ENCODE measurements at regions not wholly inside any gene's neighbourhood (a gene's known extent, or its start where the extent isn't known, plus 50 kb on each side); places are given as distances from the start of the nearest gene placed in this dataset.

DNA sequence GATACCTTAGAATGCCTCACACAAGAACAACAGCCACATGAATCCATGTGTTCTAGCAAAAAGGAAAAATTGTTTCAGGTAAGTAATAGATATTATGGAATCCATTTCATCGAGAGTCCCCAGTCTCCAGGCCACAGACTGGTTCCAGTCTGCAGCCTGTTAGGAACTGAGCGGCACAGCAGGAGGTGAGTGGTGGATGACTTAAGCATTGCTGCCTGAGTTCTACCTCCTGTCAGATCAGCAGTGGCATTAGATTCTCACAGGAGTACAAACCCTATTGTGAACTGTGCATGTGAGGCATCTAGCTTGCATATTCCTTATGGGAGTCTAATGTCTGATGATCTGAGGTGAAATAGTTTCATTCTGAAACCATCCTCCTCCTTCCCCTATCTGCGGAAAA lies 207.0 kb downstream of the CSNK1G3 start:
- DNase-seq (no peak), ATAC-seq (no peak)
- H3K27me3 ChIP-seq, result no peaks in the 10 kb centered on the region
- H3K4me3 ChIP-seq, result no peak overlapping the region
- TF ChIP-seq, protein P1, sequence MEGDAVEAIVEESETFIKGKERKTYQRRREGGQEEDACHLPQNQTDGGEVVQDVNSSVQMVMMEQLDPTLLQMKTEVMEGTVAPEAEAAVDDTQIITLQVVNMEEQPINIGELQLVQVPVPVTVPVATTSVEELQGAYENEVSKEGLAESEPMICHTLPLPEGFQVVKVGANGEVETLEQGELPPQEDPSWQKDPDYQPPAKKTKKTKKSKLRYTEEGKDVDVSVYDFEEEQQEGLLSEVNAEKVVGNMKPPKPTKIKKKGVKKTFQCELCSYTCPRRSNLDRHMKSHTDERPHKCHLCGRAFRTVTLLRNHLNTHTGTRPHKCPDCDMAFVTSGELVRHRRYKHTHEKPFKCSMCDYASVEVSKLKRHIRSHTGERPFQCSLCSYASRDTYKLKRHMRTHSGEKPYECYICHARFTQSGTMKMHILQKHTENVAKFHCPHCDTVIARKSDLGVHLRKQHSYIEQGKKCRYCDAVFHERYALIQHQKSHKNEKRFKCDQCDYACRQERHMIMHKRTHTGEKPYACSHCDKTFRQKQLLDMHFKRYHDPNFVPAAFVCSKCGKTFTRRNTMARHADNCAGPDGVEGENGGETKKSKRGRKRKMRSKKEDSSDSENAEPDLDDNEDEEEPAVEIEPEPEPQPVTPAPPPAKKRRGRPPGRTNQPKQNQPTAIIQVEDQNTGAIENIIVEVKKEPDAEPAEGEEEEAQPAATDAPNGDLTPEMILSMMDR (IDR thresholded peaks at IDR 0.05), result no peak
- no peak for TF ChIP-seq POLR2A (IDR thresholded peaks at IDR 0.05)
- no peaks in the 10 kb centered on the region for H3K9me3 ChIP-seq
- H3K36me3 ChIP-seq, result no peaks in the 10 kb centered on the region
- no peaks in the 10 kb centered on the region for H3K4me1 ChIP-seq
- 71% methylated on average over 2 of the region's 3 CpGs for WGBS (ENCODE audit: insufficient coverage, low coverage, low lambda C conversion rate, missing lambda C conversion rate)
- intact Hi-C loops (cut with DNase I), result no loop called here
- H3K27ac ChIP-seq, result no peak overlapping the region

DNA sequence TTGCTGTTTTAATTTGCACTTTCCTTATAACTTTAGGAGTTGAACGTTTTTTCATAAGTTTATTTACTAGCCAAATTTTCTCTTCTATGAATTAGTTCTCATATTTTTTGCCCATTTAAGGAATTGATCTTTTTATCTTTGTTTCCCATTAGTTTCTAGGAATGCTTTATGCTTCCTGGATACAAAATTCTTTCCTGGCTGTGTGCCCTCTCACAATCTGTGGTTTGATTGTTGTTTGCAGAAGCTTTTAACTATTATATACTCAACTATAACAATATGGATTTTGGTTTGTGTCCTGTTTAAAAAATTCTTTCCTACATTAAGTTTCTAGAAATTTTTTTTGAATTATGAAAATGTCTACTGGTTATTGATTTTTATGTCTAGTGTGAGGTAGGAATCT lies 206.3 kb downstream of the CSNK1G3 start:
- Histone ChIP-seq H3K4me3 (no peak overlapping the region), H3K4me1 (no peaks in the 10 kb centered on the region), H3K27ac (no peak overlapping the region), H3K27me3 (no peaks in the 10 kb centered on the region), H3K36me3 (no peaks in the 10 kb centered on the region), H3K9me3 (no peaks in the 10 kb centered on the region)
- DNase-seq, result no peak
- WGBS (ENCODE audit: insufficient coverage, low coverage, low lambda C conversion rate, missing lambda C conversion rate), result 5% methylated on average over 1 of the region's 1 CpG
- no peak for TF ChIP-seq POLR2A (IDR thresholded peaks at IDR 0.05)
- TF ChIP-seq, protein P1 (IDR thresholded peaks at IDR 0.05), result no peak
- intact Hi-C loops (cut with DNase I), result no loop called here
- ATAC-seq, result no peak

DNA sequence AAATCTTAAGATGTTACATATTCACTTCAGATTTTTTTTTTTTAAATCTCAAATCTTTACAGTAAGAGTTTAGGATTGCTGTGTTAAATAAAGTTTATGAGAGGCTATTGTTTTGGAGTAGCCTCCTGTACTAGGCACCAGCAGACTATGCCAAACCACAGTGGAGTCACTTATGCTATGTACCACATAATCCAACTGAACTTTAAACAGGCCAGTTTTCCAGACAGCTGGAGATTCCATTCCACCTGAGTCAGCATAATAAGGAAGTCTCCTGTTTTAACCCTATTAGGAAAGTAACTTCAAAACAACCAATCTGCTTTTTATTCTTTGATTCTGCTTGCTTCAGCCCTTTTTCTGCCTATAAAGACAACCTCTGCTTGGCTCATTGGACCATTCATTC lies 205.2 kb downstream of the CSNK1G3 start:
- Histone ChIP-seq H3K4me3 (no peak overlapping the region), H3K36me3 (no peaks in the 10 kb centered on the region), H3K4me1 (no peaks in the 10 kb centered on the region), H3K27ac (no peak overlapping the region), H3K9me3 (no peaks in the 10 kb centered on the region), H3K27me3 (no peaks in the 10 kb centered on the region)
- DNase-seq, result no peak
- TF ChIP-seq, protein P1 (IDR thresholded peaks at IDR 0.05), result no peak
- no peak for TF ChIP-seq POLR2A (IDR thresholded peaks at IDR 0.05)
- intact Hi-C loops (cut with DNase I), result no loop called here
- ATAC-seq, result no peak

DNA sequence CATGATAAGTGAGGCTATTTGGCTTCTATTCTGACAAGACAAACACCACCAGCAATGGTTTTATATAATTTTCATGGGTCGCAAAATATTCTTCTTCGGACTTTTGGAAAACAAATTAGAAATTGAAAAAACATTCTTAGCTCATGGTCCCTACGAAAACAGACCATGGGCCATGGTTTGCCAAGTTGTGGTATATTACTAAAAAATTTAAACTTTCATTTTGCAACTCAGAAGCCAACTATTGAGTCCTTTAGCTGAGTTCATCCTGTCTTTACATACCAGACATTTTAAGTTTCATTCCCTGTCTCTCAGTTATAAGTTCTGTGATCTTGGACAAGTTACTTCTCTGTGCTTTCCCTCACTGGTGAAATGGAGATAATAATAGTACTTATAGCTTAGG lies 198.1 kb downstream of the CSNK1G3 start:
- no peaks in the 10 kb centered on the region for H3K36me3 ChIP-seq
- intact Hi-C loops (cut with DNase I), result no loop called here
- H3K27ac ChIP-seq, result no peak overlapping the region
- no peaks in the 10 kb centered on the region for H3K4me1 ChIP-seq
- TF ChIP-seq, protein P1 (IDR thresholded peaks at IDR 0.05), result no peak
- no peak for TF ChIP-seq POLR2A (IDR thresholded peaks at IDR 0.05)
- no peak for ATAC-seq
- no peaks in the 10 kb centered on the region for H3K27me3 ChIP-seq
- no peak for DNase-seq
- no peak overlapping the region for H3K4me3 ChIP-seq
- no peaks in the 10 kb centered on the region for H3K9me3 ChIP-seq
- 74% methylated on average over 3 of the region's 3 CpGs for WGBS (ENCODE audit: insufficient coverage, low coverage, low lambda C conversion rate, missing lambda C conversion rate)

DNA sequence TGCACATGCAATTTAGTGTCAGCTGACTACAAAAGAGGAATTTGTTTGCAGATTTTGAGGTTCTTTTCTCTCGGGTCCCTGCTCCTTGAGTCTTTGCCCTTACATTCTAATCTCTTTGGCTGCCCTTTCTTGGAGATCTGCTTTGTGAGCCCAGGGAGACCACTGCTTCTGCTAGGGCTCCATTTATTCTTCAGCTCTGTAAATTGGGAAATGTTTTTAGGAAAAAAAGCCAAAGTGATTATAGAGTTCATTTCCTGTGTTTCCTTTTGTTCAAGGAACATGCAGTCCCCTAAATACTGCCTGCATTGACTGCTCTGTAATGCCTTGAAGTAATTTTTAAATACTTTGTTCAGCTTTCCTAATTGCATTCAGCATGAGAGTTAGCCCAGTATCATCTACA lies 197.4 kb downstream of the CSNK1G3 start:
- WGBS (ENCODE audit: insufficient coverage, low coverage, low lambda C conversion rate, missing lambda C conversion rate), result 56% methylated on average over 1 of the region's 1 CpG
- no peaks in the 10 kb centered on the region for H3K4me1 ChIP-seq
- no peaks in the 10 kb centered on the region for H3K9me3 ChIP-seq
- ATAC-seq, result peak in 2 of 4 donors; percentile 26 to 57
- no peak for TF ChIP-seq POLR2A (IDR thresholded peaks at IDR 0.05)
- TF ChIP-seq, protein P1 (IDR thresholded peaks at IDR 0.05), result no peak
- H3K27ac ChIP-seq, result no peak overlapping the region
- no peak for DNase-seq
- intact Hi-C loops (cut with DNase I), result no loop called here
- H3K4me3 ChIP-seq, result no peak overlapping the region
- no peaks in the 10 kb centered on the region for H3K36me3 ChIP-seq
- H3K27me3 ChIP-seq, result no peaks in the 10 kb centered on the region

All from right lobe of liver (tissue), 6 donors.